NB4 (cell line): ENCODE measurements at regions not wholly inside any gene's neighbourhood (a gene's known extent, or its start where the extent isn't known, plus 50 kb on each side); places are given as distances from the start of the nearest gene placed in this dataset.

ENCODE experiments used
- MYC ChIP-seq: IDR thresholded peaks from 2 replicates; pipeline ENCODE4 v1.6.1; 2011; ENCODE audit warnings: low read depth, low read length
- POLR2A ChIP-seq: IDR thresholded peaks from 2 replicates; pipeline ENCODE4 v1.6.1; 2011; ENCODE audit warnings: mild to moderate bottlenecking; ENCODE audit not compliant: insufficient read length; ENCODE audit errors: extremely low read depth
- TF ChIP-seq, protein P1 (sequence below): IDR thresholded peaks from one replicate; pipeline ENCODE4 v1.5.1; 2012; ENCODE audit warnings: low read depth, low read length

DNA sequence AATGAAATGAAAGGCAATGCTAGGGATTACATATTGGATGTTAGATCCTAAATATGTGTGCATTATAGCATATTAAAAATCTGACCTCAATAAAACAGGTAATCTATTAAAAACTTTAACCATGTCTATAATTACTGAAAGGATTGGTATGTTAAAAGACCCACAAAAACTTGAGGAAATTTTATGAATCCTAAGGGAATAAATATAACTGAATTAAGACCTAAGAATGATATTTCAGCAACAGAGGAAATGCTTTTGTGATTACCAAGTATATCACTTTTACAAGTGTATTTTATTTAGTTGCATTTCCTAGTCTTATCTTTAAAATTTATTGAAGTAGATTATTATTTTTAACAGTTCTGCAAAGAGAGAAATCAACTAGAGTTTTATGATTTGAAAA lies 571.5 kb downstream of the HDGFL1 start:
- TF ChIP-seq MYC (no peak), POLR2A (no peak)
- TF ChIP-seq, protein P1, sequence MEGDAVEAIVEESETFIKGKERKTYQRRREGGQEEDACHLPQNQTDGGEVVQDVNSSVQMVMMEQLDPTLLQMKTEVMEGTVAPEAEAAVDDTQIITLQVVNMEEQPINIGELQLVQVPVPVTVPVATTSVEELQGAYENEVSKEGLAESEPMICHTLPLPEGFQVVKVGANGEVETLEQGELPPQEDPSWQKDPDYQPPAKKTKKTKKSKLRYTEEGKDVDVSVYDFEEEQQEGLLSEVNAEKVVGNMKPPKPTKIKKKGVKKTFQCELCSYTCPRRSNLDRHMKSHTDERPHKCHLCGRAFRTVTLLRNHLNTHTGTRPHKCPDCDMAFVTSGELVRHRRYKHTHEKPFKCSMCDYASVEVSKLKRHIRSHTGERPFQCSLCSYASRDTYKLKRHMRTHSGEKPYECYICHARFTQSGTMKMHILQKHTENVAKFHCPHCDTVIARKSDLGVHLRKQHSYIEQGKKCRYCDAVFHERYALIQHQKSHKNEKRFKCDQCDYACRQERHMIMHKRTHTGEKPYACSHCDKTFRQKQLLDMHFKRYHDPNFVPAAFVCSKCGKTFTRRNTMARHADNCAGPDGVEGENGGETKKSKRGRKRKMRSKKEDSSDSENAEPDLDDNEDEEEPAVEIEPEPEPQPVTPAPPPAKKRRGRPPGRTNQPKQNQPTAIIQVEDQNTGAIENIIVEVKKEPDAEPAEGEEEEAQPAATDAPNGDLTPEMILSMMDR: no peak
